Renal cortical epithelial cell (primary cell): ENCODE measurements at regions not wholly inside any gene's neighbourhood (a gene's known extent, or its start where the extent isn't known, plus 50 kb on each side); places are given as distances from the start of the nearest gene placed in this dataset.
A peak's percentile ranks its signal among the peaks of the same experiment; 100 is the strongest.

ENCODE experiments used
- DNase-seq: peaks from one replicate; pipeline ENCODE4 v3.0.0-alpha.2; 2011; ENCODE audit warnings: low read depth

- DNase-seq = no peak
Measured at GRCh38 chr5:9922719-9923118, 292.6 kb upstream of the TAS2R1 start.

DNA sequence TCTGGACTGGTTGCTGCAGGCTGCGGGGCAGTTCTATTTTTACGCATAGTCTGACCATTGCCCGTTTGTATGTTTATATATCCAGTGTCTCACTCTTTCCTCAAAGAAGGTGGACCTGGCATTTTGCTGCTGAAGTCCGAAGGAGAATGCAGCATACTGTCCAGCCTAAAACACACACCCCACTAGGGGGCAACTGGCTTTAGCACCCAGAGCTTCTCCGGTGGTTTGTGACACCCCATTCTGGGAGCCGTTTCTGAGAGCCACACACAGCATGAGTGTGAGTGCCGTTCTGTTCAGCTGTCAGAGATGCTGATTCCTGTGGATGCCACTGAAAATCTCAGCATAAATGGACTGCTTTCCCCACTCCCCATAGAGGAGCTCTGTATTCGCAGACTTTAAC lies 290.5 kb upstream of the TAS2R1 start:
- DNase-seq = no peak

- no peak for DNase-seq
Measured at GRCh38 chr5:9919306-9920030, 289.3 kb upstream of the TAS2R1 start.

GRCh38 chr5:9905661-9906060 lies 275.5 kb upstream of the TAS2R1 start:
- DNase-seq = no peak

DNA sequence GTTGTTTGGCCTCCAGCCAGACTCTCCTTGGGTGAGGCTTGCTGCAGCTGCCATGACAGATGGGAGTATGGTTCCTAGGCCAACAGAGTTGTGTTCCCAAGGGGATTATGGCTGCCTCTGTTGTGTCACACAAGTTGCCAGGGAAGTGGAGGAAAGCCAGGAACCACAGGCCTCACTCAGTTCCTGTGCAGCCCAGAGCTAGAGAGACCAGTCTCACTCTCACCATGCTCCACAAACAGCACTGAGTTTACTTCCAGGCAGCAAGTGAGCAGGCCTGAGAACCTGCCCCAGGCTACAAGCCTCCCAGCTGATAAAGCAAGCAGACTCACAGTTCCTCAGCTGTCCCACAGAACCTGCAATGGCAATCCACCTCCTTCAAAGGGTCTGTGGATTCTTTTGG lies 273.6 kb upstream of the TAS2R1 start:
- DNase-seq = peak; percentile 40

DNA sequence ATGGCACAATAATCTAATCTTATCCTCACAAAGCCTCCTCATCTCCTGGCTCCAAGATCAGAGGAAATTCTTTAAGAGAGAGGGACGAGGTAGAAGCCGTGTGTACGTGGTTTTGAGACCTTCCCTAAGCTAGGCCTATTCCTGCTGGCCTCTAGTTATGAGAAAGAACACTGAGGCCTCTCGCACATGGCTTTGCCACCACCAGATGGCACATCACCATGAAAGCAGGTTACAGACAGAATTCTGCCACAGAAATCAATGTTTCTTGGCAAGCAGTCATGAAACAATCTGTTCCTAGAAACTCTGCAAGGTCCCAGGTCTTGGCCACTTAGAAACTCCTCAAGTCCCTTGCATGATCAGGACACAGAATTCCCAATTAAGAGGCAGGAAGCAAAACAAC lies 268.2 kb upstream of the TAS2R1 start:
- DNase-seq = peak; percentile 49

DNA sequence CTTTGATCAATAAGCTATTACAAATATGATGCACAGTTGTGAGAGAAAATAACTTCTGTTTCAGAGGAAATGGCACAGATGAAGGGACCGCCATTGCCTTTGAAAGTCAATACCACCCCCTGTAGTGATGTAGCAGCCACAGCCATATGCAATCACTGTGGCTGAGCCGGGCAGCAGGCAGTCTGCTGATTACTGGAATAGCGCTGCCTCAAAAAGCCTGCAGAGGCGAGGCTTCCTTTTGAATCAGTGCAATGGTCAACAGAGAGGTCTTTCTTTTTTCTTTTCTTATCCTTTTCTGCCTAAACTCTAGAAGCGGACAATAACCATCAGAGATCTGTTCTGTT lies 265.1 kb upstream of the TAS2R1 start:
- DNase-seq = no peak

- DNase-seq = no peak
Measured at GRCh38 chr5:9894571-9895301, 264.6 kb upstream of the TAS2R1 start.

DNA sequence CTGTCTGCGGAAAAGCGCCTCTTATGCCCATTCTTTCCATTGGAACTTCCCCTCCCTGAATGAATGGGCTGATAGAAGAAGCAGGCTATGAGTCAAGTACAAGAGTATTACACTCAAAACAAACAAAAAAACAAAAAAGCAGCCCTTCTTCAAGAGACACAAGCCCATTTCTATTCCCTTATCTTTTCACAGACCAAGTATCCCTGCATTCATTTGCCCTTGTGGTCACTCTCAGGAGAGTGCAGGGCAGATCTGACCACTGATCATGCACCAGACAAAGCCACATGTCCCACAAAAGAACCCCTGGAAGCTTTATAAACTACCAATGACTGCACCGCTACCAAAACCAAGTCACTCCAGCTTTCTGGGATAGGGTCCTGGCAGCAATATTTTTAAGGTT lies 262.5 kb upstream of the TAS2R1 start:
- no peak for DNase-seq

GRCh38 chr5:9889511-9889910 lies 259.4 kb upstream of the TAS2R1 start:
- DNase-seq = no peak

DNA sequence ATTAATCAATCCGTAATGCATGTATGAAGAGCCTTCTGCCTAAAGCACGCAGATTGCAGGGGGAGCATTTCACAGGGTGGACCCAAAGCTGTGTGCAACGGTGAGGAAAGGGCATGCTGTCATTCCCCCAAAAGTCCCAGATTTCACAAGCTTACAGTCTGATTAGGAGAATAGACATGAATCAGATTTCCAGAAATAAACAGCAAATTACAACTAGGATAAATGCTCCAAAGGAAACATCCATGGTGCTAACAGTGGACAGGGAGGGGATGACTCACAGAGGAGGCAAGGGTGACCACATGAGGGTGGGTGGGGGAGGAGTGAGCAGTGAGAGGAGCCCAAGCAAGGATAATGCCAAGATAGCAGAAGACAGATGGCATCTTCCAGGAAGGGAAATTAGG lies 258.4 kb upstream of the TAS2R1 start:
- DNase-seq = peak; percentile 75

GRCh38 chr5:9885164-9885563 lies 255.0 kb upstream of the TAS2R1 start:
- DNase-seq = no peak

GRCh38 chr5:9878206-9878605 lies 248.1 kb upstream of the TAS2R1 start:
- DNase-seq = no peak

- DNase-seq = no peak
Measured at GRCh38 chr5:9877488-9877887, 247.3 kb upstream of the TAS2R1 start.

- DNase-seq = no peak
Measured at GRCh38 chr5:9876451-9876850, 246.3 kb upstream of the TAS2R1 start.

DNA sequence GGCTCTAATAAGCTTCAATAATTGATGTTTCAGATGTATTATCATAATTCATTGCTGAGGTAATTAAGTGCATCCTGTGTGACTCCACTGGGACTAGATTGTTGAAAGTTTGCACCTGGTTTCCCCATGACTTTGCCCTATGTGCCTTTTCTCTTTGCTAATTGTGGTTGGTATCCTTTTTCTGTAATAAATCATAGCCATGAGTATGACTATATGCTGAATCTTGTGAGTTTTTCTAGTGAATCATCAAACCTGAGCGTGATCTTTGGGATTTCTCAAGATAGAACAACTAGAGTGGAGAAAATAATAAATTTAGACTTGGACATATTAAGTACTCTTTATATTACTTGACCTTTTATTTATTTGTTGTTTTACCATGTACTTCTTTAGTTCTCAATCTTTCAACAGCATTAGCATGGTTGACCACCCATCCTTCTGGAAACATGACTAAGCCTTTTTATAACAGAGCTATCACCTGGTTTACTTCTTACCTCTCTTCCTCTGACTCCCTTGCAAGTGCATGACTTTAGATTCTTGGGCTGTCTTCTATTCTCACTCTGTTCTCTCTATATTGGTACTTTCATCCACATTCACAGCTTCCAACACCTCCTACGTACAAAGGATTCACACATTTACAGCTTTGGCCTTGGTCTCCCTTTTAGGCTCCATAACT lies 239.6 kb upstream of the TAS2R1 start:
- DNase-seq = peak; percentile 52

DNA sequence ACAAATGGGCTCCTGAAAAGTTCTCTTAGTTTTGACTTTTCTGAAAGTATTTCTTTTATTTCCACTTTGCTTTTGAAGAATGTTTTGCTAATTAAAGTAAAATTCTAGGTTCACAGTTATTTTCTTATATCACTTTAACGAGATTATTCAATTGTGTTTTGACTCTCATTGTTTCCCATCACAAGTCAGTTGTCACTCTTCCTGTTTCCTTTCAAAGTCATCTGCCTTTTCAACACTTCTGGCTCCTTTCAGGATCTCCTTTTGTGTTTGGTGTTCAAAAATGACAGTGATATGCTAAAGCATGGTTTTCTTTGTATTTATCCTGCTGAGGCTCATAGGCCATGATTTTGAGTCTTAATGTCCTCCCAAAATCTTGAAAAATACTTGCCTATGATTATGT lies 235.4 kb upstream of the TAS2R1 start:
- no peak for DNase-seq

GRCh38 chr5:9864791-9865190 lies 234.6 kb upstream of the TAS2R1 start:
- DNase-seq = no peak

DNA sequence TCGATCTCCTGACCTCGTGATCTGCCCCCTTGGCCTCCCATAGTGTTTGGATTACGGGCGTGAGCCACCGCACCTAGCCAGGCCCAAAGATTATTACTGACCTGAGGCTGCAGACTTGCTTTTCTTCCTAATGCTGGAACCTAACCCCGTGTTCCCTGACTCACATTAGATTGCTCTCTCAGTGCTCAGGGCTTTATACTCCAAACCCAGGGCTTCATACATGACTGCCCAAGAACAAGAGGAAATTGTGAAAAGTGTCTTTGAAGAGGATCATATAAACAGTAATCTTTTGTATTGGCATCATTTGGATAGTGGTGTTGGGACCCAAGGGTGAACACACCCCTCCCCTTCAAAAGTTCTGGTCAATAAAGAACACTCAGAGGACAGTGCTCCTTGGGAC lies 233.3 kb upstream of the TAS2R1 start:
- DNase-seq = no peak

- peak; percentile 6 for DNase-seq
Measured at GRCh38 chr5:9861666-9862256, 231.6 kb upstream of the TAS2R1 start.

GRCh38 chr5:9859808-9860207 lies 229.7 kb upstream of the TAS2R1 start:
- DNase-seq = no peak

- no peak for DNase-seq
Measured at GRCh38 chr5:9858043-9858442, 227.9 kb upstream of the TAS2R1 start.

DNA sequence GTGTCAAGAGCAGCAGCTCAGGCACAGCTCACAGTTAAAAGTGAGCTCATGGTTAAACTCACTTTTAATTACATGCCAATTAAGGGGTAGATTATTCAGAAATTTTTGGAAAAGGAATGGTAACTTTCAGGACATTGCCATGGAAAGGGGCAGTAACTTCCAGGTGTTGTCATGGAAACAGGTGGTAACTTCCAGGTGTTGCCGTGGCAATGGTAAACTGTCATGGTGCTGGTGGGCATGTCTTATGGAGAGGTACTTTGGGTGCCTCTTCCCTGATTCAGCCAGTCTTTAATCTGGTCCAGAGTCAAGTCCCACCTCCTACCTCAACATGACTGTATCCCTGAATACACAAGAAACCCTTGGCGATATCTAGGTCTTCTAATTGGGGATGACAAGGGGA lies 223.2 kb upstream of the TAS2R1 start:
- DNase-seq = no peak
